ENCODE measurements at regions not wholly inside any gene's neighbourhood (a gene's known extent, or its start where the extent isn't known, plus 50 kb on each side); places are given as distances from the start of the nearest gene placed in this dataset.

DNA sequence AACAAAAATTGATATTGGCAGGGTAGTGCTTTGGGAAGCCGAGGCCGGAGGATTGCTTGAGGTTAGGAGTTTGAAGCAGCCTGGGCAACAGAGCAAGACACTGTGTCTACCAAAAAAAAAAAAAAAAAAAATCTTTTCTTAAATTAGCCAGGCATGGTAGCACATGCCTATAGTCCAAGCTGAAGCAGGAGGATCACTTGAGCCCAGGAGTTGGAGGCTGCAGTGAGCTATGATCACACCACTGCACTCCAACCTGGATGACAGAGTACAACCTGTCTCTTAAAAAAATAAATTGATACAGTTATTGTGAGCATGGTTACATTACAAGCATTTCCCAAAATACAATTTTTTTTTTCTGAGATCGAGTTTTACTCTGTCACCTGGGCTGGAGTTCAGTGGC lies 59.4 kb upstream of the SVIL start:
- peaks cover 9% of the 10 kb centered on the region for H3K4me1 ChIP-seq (ENCODE audit: insufficient read depth, low read length, poor library complexity, severe bottlenecking)
- H3K79me2 ChIP-seq (ENCODE audit: insufficient read depth, low read length), result 0 out of 2 replicates have a peak, but pooled peaks cover 4% of the 10 kb centered on the region
- no peak overlapping the region for H2AFZ ChIP-seq (ENCODE audit: low read length)
- no peaks in the 10 kb centered on the region for H3K36me3 ChIP-seq (ENCODE audit: insufficient read depth, low read length)
- H3K4me3 ChIP-seq (ENCODE audit: low read length, poor library complexity, severe bottlenecking), result no peak overlapping the region
- no peaks in the 10 kb centered on the region for H4K20me1 ChIP-seq (ENCODE audit: insufficient read depth, low read length, poor library complexity, severe bottlenecking)
- H3K9ac ChIP-seq (ENCODE audit: low read depth, low read length, poor library complexity, severe bottlenecking), result no peak overlapping the region
- H3K27me3 ChIP-seq (ENCODE audit: insufficient read depth, low read length, poor library complexity, severe bottlenecking), result no peaks in the 10 kb centered on the region
- H3F3A ChIP-seq (ENCODE audit: low read depth), result no peaks in the 10 kb centered on the region
- TF ChIP-seq, protein P1, sequence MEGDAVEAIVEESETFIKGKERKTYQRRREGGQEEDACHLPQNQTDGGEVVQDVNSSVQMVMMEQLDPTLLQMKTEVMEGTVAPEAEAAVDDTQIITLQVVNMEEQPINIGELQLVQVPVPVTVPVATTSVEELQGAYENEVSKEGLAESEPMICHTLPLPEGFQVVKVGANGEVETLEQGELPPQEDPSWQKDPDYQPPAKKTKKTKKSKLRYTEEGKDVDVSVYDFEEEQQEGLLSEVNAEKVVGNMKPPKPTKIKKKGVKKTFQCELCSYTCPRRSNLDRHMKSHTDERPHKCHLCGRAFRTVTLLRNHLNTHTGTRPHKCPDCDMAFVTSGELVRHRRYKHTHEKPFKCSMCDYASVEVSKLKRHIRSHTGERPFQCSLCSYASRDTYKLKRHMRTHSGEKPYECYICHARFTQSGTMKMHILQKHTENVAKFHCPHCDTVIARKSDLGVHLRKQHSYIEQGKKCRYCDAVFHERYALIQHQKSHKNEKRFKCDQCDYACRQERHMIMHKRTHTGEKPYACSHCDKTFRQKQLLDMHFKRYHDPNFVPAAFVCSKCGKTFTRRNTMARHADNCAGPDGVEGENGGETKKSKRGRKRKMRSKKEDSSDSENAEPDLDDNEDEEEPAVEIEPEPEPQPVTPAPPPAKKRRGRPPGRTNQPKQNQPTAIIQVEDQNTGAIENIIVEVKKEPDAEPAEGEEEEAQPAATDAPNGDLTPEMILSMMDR (conservative IDR thresholded peaks at IDR 0.05; ENCODE audit: low read length), result no peak
- TF ChIP-seq EZH2phosphoT487 (IDR thresholded peaks at IDR 0.05; ENCODE audit: borderline replicate concordance), result no peak
- no peaks in the 10 kb centered on the region for H3K9me2 ChIP-seq (replicated peaks; ENCODE audit: low read depth, low read length)
- H3K9me3 ChIP-seq (ENCODE audit: insufficient read depth, low read depth, low read length), result no peaks in the 10 kb centered on the region
- H3K4me2 ChIP-seq (ENCODE audit: low read depth, low read length, poor library complexity, severe bottlenecking), result no peak overlapping the region

DNA sequence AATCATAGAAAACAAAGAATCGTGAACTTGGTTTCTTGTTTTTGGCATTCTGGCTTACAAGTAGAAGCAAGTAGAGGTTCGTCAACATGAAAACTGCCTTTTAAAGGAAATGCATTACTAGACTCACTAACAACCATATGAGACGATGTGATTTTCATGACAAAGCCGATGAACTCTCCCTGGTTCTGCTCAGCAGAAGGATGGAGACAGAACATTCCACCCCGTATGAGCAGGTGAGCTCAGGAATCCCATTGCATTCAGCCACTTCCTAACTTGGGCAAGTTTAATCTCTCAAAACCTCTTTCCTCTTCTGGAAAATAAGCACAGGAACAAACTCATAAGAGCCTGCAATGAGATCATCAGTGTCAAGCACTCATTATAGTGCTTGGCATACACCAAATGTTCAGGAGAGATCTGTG lies 57.4 kb upstream of the SVIL start:
- Histone ChIP-seq H3K4me2 (ENCODE audit: low read depth, low read length, poor library complexity, severe bottlenecking) (no peak overlapping the region), H2AFZ (ENCODE audit: low read length) (no peak overlapping the region)

DNA sequence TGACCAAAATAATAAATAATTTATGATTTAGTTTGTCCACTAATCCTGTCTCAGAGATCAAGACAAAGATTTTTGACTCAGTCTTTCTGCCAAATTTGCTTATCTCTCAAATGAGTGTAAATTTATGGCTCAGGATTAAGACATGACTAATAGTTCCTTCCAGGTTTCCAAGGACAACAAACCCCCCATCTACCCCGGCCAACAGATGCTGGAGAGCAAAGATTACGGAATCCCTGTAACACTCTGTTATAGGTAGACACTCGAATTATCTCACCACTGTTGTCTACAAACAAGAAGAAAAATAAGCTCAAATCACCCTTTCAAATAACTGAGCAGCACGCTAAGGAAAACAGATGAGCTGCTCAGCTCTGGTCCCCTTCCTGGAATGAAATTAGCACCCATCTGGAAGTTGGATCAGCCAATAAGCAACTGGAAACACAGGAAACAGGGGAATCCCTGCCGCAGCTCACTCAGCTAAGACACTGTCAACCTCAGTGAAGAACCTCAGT lies 56.8 kb upstream of the SVIL start:
- Histone ChIP-seq H2AFZ (ENCODE audit: low read length) (no peak overlapping the region), H3K9me2 (replicated peaks; ENCODE audit: low read depth, low read length) (no peaks in the 10 kb centered on the region), H3K9ac (ENCODE audit: low read depth, low read length, poor library complexity, severe bottlenecking) (no peak overlapping the region), H3K4me2 (ENCODE audit: low read depth, low read length, poor library complexity, severe bottlenecking) (no peak overlapping the region), H3K4me3 (ENCODE audit: low read length, poor library complexity, severe bottlenecking) (no peak overlapping the region), H3K36me3 (ENCODE audit: insufficient read depth, low read length) (no peaks in the 10 kb centered on the region), H4K20me1 (ENCODE audit: insufficient read depth, low read length, poor library complexity, severe bottlenecking) (no peaks in the 10 kb centered on the region), H3F3A (ENCODE audit: low read depth) (no peaks in the 10 kb centered on the region), H3K9me3 (ENCODE audit: insufficient read depth, low read depth, low read length) (no peaks in the 10 kb centered on the region), H3K27me3 (ENCODE audit: insufficient read depth, low read length, poor library complexity, severe bottlenecking) (no peaks in the 10 kb centered on the region), H3K4me1 (ENCODE audit: insufficient read depth, low read length, poor library complexity, severe bottlenecking) (peaks cover 14% of the 10 kb centered on the region), H3K79me2 (ENCODE audit: insufficient read depth, low read length) (0 out of 2 replicates have a peak, but pooled peaks cover 4% of the 10 kb centered on the region)
- no peak for TF ChIP-seq EZH2phosphoT487 (IDR thresholded peaks at IDR 0.05; ENCODE audit: borderline replicate concordance)
- TF ChIP-seq, protein P1 (conservative IDR thresholded peaks at IDR 0.05; ENCODE audit: low read length), result no peak

More for the DNA sequence above, 57.4 kb upstream of the SVIL start:
- Histone ChIP-seq H3K36me3 (ENCODE audit: insufficient read depth, low read length) (no peaks in the 10 kb centered on the region), H4K20me1 (ENCODE audit: insufficient read depth, low read length, poor library complexity, severe bottlenecking) (no peaks in the 10 kb centered on the region), H3K27me3 (ENCODE audit: insufficient read depth, low read length, poor library complexity, severe bottlenecking) (no peaks in the 10 kb centered on the region), H3K4me1 (ENCODE audit: insufficient read depth, low read length, poor library complexity, severe bottlenecking) (peaks cover 14% of the 10 kb centered on the region), H3K79me2 (ENCODE audit: insufficient read depth, low read length) (0 out of 2 replicates have a peak, but pooled peaks cover 4% of the 10 kb centered on the region), H3F3A (ENCODE audit: low read depth) (no peaks in the 10 kb centered on the region), H3K9me2 (replicated peaks; ENCODE audit: low read depth, low read length) (no peaks in the 10 kb centered on the region), H3K9me3 (ENCODE audit: insufficient read depth, low read depth, low read length) (no peaks in the 10 kb centered on the region), H3K4me3 (ENCODE audit: low read length, poor library complexity, severe bottlenecking) (no peak overlapping the region), H3K9ac (ENCODE audit: low read depth, low read length, poor library complexity, severe bottlenecking) (no peak overlapping the region)
- TF ChIP-seq, protein P1 (conservative IDR thresholded peaks at IDR 0.05; ENCODE audit: low read length), result no peak
- TF ChIP-seq EZH2phosphoT487 (IDR thresholded peaks at IDR 0.05; ENCODE audit: borderline replicate concordance), result no peak

Data from Loucy (cell line).